SK-N-SH treated with all-trans-retinoic acid at 6 μM for 48 hours (cell line): ENCODE measurements at regions not wholly inside any gene's neighbourhood (a gene's known extent, or its start where the extent isn't known, plus 50 kb on each side); places are given as distances from the start of the nearest gene placed in this dataset.

Experiments used
- ATAC-seq: fragments of 200-7000 bp; cut with Tn5 transposase; 3 replicates; pipeline ENCODE4 v1.9.1; 2020; ENCODE audit warnings: mild to moderate bottlenecking, moderate library complexity
- BACH2 ChIP-seq: fragments of 250-450 bp; sonication (Bioruptor Pico); IDR thresholded peaks from 2 replicates; pipeline ENCODE4 v1.9.0; 2021; ENCODE audit warnings: mild to moderate bottlenecking, borderline replicate concordance
- CSDC2 ChIP-seq: fragments of 250-450 bp; sonication (Bioruptor Pico); IDR thresholded peaks from 2 replicates; pipeline ENCODE4 v1.5.0; 2020; ENCODE audit warnings: mild to moderate bottlenecking, moderate library complexity
- OSR1 ChIP-seq: fragments of 250-450 bp; sonication (Bioruptor Pico); IDR thresholded peaks from 2 replicates; pipeline ENCODE4 v1.8.0; 2022; ENCODE audit warnings: moderate library complexity, mild to moderate bottlenecking, inconsistent platforms
- SNAI2 ChIP-seq: fragments of 250-450 bp; sonication (Bioruptor Pico); IDR thresholded peaks from 2 replicates; pipeline ENCODE4 v1.5.0; 2020; ENCODE audit warnings: mild to moderate bottlenecking, moderate library complexity
- TCF4 ChIP-seq: fragments of 250-450 bp; sonication (Bioruptor Pico); IDR thresholded peaks from 2 replicates; pipeline ENCODE4 v1.8.0; 2021; ENCODE audit warnings: mild to moderate bottlenecking, moderate library complexity, borderline replicate concordance
- TOX ChIP-seq: fragments of 250-450 bp; sonication (Bioruptor Pico); IDR thresholded peaks from 2 replicates; pipeline ENCODE4 v1.8.0; 2021; ENCODE audit warnings: mild to moderate bottlenecking, moderate library complexity, borderline replicate concordance
- ZC3H10 ChIP-seq: fragments of 250-450 bp; sonication (Bioruptor Pico); IDR thresholded peaks from 2 replicates; pipeline ENCODE4 v1.5.1; 2021; ENCODE audit warnings: mild to moderate bottlenecking, moderate library complexity
- ZFP30 ChIP-seq: fragments of 450-650 bp; formaldehyde crosslinking; IDR thresholded peaks from 2 replicates; pipeline ENCODE4 v1.5.0; 2022; ENCODE audit warnings: mild to moderate bottlenecking, moderate library complexity
- ZNF70 ChIP-seq: fragments of 450-650 bp; formaldehyde crosslinking; IDR thresholded peaks from 2 replicates; pipeline ENCODE4 v1.5.0; 2020; ENCODE audit warnings: mild to moderate bottlenecking, moderate library complexity
- TF ChIP-seq, protein P1 (sequence below): fragments of 250-450 bp; sonication (Bioruptor Pico); IDR thresholded peaks from 2 replicates; pipeline ENCODE4 v1.5.0; 2020; ENCODE audit warnings: mild to moderate bottlenecking, moderate library complexity
- TF ChIP-seq, protein P2 (sequence below): fragments of 250-450 bp; sonication (Bioruptor Pico); IDR thresholded peaks from 2 replicates; pipeline ENCODE4 v1.5.1; 2020; ENCODE audit warnings: low read depth, mild to moderate bottlenecking, moderate library complexity
- TF ChIP-seq, protein P3 (sequence below): fragments of 250-450 bp; sonication (Bioruptor Pico); IDR thresholded peaks from 2 replicates; pipeline ENCODE4 v1.8.0; 2021; ENCODE audit warnings: low read depth, mild to moderate bottlenecking, moderate library complexity, borderline replicate concordance
- TF ChIP-seq, protein P4 (sequence below): fragments of 250-450 bp; sonication (Bioruptor Pico); IDR thresholded peaks from 2 replicates; pipeline ENCODE4 v1.5.1; 2021; ENCODE audit warnings: mild to moderate bottlenecking, moderate library complexity
- TF ChIP-seq, protein P5 (sequence below): fragments of 250-450 bp; sonication (Bioruptor Pico); IDR thresholded peaks from 2 replicates; pipeline ENCODE4 v1.8.0; 2020; ENCODE audit warnings: mild to moderate bottlenecking, moderate library complexity, borderline replicate concordance

DNA sequence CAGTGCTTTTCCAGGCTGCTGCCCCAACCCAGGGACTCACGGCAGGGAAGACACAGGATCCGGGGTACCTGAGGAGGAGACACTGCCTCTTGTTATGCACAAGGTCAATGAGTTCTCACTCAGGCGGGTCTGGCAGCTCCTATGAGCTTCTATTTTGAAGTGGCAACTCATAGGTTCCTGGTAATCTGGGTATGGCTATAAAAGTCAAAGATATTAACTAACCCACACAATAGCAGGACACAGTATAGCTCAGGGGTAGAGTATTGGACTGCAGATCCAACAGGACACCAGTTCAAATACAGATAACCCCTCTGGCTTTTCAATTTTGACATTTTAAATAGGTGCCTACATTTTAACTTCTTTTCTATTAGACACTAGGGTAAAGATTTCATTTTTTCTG is 130.3 kb upstream of the ZNF746 start:
- no peak for ATAC-seq
- TF ChIP-seq, protein P1, sequence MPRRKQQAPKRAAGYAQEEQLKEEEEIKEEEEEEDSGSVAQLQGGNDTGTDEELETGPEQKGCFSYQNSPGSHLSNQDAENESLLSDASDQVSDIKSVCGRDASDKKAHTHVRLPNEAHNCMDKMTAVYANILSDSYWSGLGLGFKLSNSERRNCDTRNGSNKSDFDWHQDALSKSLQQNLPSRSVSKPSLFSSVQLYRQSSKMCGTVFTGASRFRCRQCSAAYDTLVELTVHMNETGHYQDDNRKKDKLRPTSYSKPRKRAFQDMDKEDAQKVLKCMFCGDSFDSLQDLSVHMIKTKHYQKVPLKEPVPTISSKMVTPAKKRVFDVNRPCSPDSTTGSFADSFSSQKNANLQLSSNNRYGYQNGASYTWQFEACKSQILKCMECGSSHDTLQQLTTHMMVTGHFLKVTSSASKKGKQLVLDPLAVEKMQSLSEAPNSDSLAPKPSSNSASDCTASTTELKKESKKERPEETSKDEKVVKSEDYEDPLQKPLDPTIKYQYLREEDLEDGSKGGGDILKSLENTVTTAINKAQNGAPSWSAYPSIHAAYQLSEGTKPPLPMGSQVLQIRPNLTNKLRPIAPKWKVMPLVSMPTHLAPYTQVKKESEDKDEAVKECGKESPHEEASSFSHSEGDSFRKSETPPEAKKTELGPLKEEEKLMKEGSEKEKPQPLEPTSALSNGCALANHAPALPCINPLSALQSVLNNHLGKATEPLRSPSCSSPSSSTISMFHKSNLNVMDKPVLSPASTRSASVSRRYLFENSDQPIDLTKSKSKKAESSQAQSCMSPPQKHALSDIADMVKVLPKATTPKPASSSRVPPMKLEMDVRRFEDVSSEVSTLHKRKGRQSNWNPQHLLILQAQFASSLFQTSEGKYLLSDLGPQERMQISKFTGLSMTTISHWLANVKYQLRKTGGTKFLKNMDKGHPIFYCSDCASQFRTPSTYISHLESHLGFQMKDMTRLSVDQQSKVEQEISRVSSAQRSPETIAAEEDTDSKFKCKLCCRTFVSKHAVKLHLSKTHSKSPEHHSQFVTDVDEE: no peak
- TF ChIP-seq TOX (CRISPR knock-in tag) (no peak), SNAI2 (CRISPR knock-in tag) (no peak), ZFP30 (CRISPR knock-in tag) (no peak), TCF4 (CRISPR knock-in tag) (no peak), BACH2 (no peak)
- TF ChIP-seq, protein P2, sequence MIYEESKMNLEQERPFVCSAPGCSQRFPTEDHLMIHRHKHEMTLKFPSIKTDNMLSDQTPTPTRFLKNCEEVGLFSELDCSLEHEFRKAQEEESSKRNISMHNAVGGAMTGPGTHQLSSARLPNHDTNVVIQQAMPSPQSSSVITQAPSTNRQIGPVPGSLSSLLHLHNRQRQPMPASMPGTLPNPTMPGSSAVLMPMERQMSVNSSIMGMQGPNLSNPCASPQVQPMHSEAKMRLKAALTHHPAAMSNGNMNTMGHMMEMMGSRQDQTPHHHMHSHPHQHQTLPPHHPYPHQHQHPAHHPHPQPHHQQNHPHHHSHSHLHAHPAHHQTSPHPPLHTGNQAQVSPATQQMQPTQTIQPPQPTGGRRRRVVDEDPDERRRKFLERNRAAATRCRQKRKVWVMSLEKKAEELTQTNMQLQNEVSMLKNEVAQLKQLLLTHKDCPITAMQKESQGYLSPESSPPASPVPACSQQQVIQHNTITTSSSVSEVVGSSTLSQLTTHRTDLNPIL (CRISPR knock-in tag): no peak
- TF ChIP-seq, protein P3, sequence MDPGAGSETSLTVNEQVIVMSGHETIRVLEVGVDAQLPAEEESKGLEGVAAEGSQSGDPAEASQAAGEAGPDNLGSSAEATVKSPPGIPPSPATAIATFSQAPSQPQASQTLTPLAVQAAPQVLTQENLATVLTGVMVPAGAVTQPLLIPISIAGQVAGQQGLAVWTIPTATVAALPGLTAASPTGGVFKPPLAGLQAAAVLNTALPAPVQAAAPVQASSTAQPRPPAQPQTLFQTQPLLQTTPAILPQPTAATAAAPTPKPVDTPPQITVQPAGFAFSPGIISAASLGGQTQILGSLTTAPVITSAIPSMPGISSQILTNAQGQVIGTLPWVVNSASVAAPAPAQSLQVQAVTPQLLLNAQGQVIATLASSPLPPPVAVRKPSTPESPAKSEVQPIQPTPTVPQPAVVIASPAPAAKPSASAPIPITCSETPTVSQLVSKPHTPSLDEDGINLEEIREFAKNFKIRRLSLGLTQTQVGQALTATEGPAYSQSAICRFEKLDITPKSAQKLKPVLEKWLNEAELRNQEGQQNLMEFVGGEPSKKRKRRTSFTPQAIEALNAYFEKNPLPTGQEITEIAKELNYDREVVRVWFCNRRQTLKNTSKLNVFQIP (CRISPR knock-in tag): no peak

DNA sequence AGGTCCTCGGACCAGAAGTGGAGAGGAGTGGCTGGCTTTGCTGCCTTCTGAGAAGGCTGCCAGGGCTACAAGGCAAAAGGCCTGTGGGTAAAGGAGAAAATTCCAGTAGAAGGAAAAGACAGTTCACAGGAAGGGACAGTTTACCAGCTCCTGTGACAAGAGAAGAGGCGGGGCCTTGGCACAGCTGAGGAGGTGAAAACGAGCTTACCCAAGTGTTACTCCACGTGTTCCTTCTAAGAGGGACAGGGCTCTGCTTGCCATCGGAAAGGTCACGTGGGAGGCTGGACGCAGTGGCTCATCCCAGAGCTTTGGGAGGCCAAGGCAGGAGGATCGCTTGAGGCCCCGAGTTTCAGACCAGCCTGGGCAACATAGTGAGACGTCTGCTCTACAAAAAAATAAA is 129.4 kb upstream of the ZNF746 start:
- TF ChIP-seq ZNF70 (CRISPR knock-in tag) (no peak), CSDC2 (CRISPR knock-in tag) (no peak)
- TF ChIP-seq, protein P1: no peak
- no peak for ATAC-seq

DNA sequence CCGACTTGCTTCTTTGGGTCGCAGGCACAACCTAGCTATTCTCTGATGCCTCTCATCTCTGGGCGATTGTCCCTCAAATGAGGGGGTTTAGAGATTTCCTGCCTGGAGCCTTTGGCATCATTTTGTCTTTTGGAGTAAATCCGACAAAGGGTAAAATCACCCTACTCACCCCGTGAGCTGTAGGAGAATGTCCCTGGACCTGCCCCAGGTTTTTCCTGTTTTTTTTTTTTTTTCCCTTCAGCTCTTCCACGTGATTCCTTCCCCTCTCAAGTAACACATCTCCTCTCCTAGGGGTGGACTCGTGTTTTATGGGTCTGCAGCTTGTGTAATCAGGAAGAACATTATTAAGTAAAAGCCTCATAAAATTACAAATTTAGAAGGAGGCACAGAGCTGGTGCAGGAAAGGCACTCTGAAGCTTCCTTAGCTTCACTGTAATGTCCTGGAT is 128.4 kb upstream of the ZNF746 start:
- TF ChIP-seq SNAI2 (CRISPR knock-in tag) (no peak), TCF4 (CRISPR knock-in tag) (no peak), OSR1 (CRISPR knock-in tag) (no peak), ZFP30 (CRISPR knock-in tag) (no peak), ZC3H10 (no peak), TOX (CRISPR knock-in tag) (no peak)
- TF ChIP-seq, protein P3 (CRISPR knock-in tag): no peak
- TF ChIP-seq, protein P2 (CRISPR knock-in tag): no peak
- TF ChIP-seq, protein P4, sequence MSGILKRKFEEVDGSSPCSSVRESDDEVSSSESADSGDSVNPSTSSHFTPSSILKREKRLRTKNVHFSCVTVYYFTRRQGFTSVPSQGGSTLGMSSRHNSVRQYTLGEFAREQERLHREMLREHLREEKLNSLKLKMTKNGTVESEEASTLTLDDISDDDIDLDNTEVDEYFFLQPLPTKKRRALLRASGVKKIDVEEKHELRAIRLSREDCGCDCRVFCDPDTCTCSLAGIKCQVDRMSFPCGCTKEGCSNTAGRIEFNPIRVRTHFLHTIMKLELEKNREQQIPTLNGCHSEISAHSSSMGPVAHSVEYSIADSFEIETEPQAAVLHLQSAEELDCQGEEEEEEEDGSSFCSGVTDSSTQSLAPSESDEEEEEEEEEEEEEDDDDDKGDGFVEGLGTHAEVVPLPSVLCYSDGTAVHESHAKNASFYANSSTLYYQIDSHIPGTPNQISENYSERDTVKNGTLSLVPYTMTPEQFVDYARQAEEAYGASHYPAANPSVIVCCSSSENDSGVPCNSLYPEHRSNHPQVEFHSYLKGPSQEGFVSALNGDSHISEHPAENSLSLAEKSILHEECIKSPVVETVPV (CRISPR knock-in tag): no peak
- TF ChIP-seq, protein P5, sequence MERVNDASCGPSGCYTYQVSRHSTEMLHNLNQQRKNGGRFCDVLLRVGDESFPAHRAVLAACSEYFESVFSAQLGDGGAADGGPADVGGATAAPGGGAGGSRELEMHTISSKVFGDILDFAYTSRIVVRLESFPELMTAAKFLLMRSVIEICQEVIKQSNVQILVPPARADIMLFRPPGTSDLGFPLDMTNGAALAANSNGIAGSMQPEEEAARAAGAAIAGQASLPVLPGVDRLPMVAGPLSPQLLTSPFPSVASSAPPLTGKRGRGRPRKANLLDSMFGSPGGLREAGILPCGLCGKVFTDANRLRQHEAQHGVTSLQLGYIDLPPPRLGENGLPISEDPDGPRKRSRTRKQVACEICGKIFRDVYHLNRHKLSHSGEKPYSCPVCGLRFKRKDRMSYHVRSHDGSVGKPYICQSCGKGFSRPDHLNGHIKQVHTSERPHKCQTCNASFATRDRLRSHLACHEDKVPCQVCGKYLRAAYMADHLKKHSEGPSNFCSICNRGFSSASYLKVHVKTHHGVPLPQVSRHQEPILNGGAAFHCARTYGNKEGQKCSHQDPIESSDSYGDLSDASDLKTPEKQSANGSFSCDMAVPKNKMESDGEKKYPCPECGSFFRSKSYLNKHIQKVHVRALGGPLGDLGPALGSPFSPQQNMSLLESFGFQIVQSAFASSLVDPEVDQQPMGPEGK (CRISPR knock-in tag): no peak
- no peak for ATAC-seq
